ENCODE measurements at regions not wholly inside any gene's neighbourhood (a gene's known extent, or its start where the extent isn't known, plus 50 kb on each side); places are given as distances from the start of the nearest gene placed in this dataset.

DNA sequence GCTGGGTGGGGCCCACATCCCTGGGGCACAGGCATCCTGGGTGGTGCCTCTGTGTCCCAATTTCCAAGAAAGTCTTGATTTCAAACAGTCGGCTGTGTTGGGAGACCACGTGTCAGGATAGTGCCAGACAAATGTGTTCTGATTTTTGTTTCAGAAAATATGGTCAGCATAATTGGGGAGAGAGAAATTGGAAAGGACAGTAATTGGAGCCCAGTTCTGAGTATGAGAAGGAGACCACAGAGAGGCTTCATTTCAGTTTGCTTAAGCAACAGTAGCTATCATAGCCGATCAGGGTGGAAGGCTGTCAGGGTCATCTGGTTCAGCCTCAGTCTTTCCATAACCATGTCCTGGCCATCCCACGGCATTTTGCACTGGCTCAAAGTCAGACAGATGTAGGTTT, 220.7 kb downstream of the CDC5L start:
- ChIA-PET CTCF (no interaction called here), POLR2A (no interaction called here)
- H3K36me3 Mint-ChIP-seq: no peaks in the 10 kb centered on the region
- no peak for DNase-seq
- peaks cover 0 to 2% of the 10 kb centered on the region in 2 donors for H3K27me3 Mint-ChIP-seq
- Histone ChIP-seq H3K36me3 (ENCODE audit: insufficient read depth, low read length) (no peaks in the 10 kb centered on the region), H3K9me3 (ENCODE audit: low read length) (no peaks in the 10 kb centered on the region), H3K4me3 (ENCODE audit: low read length) (no peak overlapping the region), H3K27me3 (ENCODE audit: insufficient read depth, low read length, poor library complexity, severe bottlenecking) (no peaks in the 10 kb centered on the region), H3K4me1 (ENCODE audit: insufficient read depth, low read length) (no peaks in the 10 kb centered on the region), H3K27ac (ENCODE audit: low read depth, low read length) (no peak overlapping the region)
- H3K4me1 Mint-ChIP-seq: no peaks in the 10 kb centered on the region
- H3K4me3 Mint-ChIP-seq: no peak overlapping the region
- H3K27ac Mint-ChIP-seq: no peak overlapping the region
- no peaks in the 10 kb centered on the region for H3K9me3 Mint-ChIP-seq

DNA sequence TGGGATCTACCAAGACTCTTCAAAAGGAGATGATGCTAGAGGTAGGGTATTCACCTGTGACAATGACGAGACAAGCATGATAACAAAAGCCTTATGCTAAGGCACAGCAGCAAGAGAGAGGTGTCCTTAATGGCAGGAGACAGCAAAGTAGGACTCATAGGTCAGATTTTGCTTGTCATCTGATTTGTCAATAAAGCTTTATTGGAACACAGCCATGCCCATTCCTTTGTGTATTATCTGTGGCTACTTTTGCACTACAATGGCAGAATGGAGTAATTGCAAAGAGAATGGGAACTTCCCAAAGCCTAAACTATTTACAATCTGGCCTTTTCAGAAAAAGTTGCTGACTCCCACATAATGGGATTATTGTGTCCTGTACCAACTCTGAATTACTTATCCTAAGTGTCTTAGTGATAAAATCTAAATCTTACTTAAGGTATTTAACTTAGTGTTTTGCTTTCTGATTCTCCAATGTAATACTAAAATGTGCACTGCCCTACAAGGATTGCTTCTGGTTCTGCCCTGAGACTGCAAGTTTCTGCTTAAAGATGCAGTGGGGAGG, 221.6 kb downstream of the CDC5L start:
- no peak for DNase-seq
- POLR2A ChIA-PET: no interaction called here

DNA sequence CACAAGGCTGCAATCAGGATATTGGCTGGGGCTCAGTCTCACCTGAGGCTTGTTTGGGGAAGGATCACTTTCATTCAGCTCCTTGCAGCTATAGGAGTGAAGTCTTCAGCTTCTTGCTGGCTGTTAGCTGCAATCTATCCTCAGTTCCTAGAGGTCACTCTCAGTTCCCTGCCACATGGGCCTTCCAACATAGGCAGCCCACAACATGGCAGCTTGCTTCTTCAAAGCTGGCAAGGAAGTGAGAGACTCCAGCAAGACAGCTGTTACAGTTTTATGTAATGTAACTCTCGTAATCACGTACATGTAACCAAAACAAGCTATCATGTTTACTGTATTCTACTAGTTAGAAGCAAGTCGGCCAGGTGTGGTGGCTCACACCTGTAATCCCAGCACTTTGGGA, 226.9 kb downstream of the CDC5L start:
- H3K4me3 Mint-ChIP-seq: no peak overlapping the region
- POLR2A ChIA-PET: interaction anchor here (0.7 kb wide), 1 partner anchor 117 kb away, joined by 6 read pairs; no protein-coding TSS in a partner anchor

More for the DNA sequence above, 221.6 kb downstream of the CDC5L start:
- Mint-ChIP-seq H3K4me3 (no peak overlapping the region), H3K4me1 (no peaks in the 10 kb centered on the region), H3K27me3 (peaks cover 0 to 2% of the 10 kb centered on the region in 2 donors), H3K9me3 (no peaks in the 10 kb centered on the region), H3K36me3 (no peaks in the 10 kb centered on the region), H3K27ac (no peak overlapping the region)
- Histone ChIP-seq H3K27me3 (ENCODE audit: insufficient read depth, low read length, poor library complexity, severe bottlenecking) (no peaks in the 10 kb centered on the region), H3K9me3 (ENCODE audit: low read length) (no peaks in the 10 kb centered on the region), H3K4me3 (ENCODE audit: low read length) (no peak overlapping the region), H3K4me1 (ENCODE audit: insufficient read depth, low read length) (no peaks in the 10 kb centered on the region), H3K36me3 (ENCODE audit: insufficient read depth, low read length) (no peaks in the 10 kb centered on the region), H3K27ac (ENCODE audit: low read depth, low read length) (no peak overlapping the region)
- CTCF ChIA-PET: no interaction called here

DNA sequence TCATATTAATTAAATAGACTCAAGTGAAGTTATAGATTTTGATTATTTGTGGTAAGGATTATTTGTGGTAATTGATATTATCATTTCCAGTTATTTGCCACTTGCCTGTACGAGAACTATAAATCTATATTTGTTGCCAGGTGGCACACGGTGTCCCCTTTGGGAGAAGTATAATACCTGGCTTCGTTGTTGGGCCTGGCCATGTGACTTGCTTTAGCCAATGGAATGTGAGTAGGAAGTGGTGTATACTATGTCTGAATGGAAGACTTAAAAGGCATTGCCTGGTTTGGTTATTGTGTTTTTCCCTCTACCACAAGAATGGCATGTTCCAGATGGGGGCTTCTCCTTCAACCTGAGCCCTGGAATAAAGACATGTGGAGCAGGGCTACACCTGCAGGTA, 228.1 kb downstream of the CDC5L start:
- Histone ChIP-seq H3K27ac (ENCODE audit: low read depth, low read length) (no peak overlapping the region), H3K9me3 (ENCODE audit: low read length) (no peaks in the 10 kb centered on the region), H3K4me1 (ENCODE audit: insufficient read depth, low read length) (no peaks in the 10 kb centered on the region), H3K36me3 (ENCODE audit: insufficient read depth, low read length) (no peaks in the 10 kb centered on the region), H3K27me3 (ENCODE audit: insufficient read depth, low read length, poor library complexity, severe bottlenecking) (no peaks in the 10 kb centered on the region), H3K4me3 (ENCODE audit: low read length) (no peak overlapping the region)
- ChIA-PET POLR2A (no interaction called here), CTCF (no interaction called here)
- Mint-ChIP-seq H3K4me1 (no peaks in the 10 kb centered on the region), H3K27ac (no peak overlapping the region), H3K27me3 (peaks cover 5 to 10% of the 10 kb centered on the region in 2 donors), H3K4me3 (no peak overlapping the region), H3K36me3 (no peaks in the 10 kb centered on the region), H3K9me3 (no peaks in the 10 kb centered on the region)
- DNase-seq: no peak

More for the DNA sequence above, 226.9 kb downstream of the CDC5L start:
- Histone ChIP-seq H3K27me3 (ENCODE audit: insufficient read depth, low read length, poor library complexity, severe bottlenecking) (no peaks in the 10 kb centered on the region), H3K4me1 (ENCODE audit: insufficient read depth, low read length) (no peaks in the 10 kb centered on the region), H3K4me3 (ENCODE audit: low read length) (no peak overlapping the region), H3K36me3 (ENCODE audit: insufficient read depth, low read length) (no peaks in the 10 kb centered on the region), H3K27ac (ENCODE audit: low read depth, low read length) (no peak overlapping the region), H3K9me3 (ENCODE audit: low read length) (no peaks in the 10 kb centered on the region)
- no peak for DNase-seq
- H3K27me3 Mint-ChIP-seq: peaks cover 5 to 6% of the 10 kb centered on the region in 2 donors
- no peak overlapping the region for H3K27ac Mint-ChIP-seq
- CTCF ChIA-PET: interaction anchor here (1.3 kb wide), 1 partner anchor 41 kb away, joined by 4 read pairs; no protein-coding TSS in a partner anchor
- no peaks in the 10 kb centered on the region for H3K36me3 Mint-ChIP-seq
- H3K9me3 Mint-ChIP-seq: no peaks in the 10 kb centered on the region
- H3K4me1 Mint-ChIP-seq: no peaks in the 10 kb centered on the region

DNA sequence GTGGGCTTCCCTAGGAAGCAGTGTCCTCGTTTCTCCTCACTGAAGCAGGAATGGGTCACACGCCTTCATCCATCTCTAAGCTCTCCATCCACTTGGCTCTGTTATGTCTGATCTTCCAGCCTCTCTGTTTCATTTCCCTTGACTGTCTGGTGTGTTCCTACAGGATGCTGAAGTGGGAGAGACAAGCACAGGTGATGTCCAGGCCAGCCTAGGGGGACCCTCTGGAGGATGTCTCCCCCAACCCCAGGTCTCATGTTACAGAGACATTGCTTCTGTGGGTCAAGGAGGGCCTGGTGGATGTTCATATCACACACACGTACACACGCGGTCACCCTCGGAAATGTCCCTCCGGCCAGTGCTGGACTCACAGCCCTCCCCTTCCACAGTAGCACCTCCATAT, 229.9 kb downstream of the CDC5L start:
- Mint-ChIP-seq H3K4me1 (no peaks in the 10 kb centered on the region), H3K27me3 (peaks cover 6 to 13% of the 10 kb centered on the region in 2 donors), H3K36me3 (no peaks in the 10 kb centered on the region), H3K4me3 (no peak overlapping the region), H3K9me3 (no peaks in the 10 kb centered on the region), H3K27ac (no peak overlapping the region)
- DNase-seq: no peak
- Histone ChIP-seq H3K27me3 (ENCODE audit: insufficient read depth, low read length, poor library complexity, severe bottlenecking) (no peaks in the 10 kb centered on the region), H3K27ac (ENCODE audit: low read depth, low read length) (no peak overlapping the region), H3K36me3 (ENCODE audit: insufficient read depth, low read length) (no peaks in the 10 kb centered on the region), H3K4me3 (ENCODE audit: low read length) (no peak overlapping the region), H3K4me1 (ENCODE audit: insufficient read depth, low read length) (no peaks in the 10 kb centered on the region), H3K9me3 (ENCODE audit: low read length) (no peaks in the 10 kb centered on the region)
- ChIA-PET CTCF (no interaction called here), POLR2A (no interaction called here)

DNA sequence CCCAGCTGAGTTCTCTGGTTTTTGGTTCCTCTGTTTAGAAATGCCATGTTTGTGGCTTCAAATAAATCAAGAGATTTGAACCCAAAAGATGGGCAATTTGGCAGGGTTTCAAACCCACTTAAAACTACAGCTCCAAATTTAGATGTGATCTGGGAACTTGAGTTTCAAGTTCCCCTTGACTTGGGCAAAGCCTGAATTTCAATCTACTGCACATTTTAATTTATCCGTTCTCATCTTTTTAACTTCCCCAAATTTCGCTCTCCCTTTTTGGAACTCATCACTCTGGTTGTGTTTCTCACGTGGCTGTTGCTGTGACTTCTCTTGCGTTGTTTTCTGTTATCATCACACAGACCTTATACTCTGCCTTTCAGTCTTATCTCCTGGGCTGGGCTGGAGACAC, 230.9 kb downstream of the CDC5L start:
- Histone ChIP-seq H3K36me3 (ENCODE audit: insufficient read depth, low read length) (no peaks in the 10 kb centered on the region), H3K27me3 (ENCODE audit: insufficient read depth, low read length, poor library complexity, severe bottlenecking) (no peaks in the 10 kb centered on the region), H3K27ac (ENCODE audit: low read depth, low read length) (no peak overlapping the region), H3K9me3 (ENCODE audit: low read length) (no peaks in the 10 kb centered on the region), H3K4me1 (ENCODE audit: insufficient read depth, low read length) (no peaks in the 10 kb centered on the region), H3K4me3 (ENCODE audit: low read length) (no peak overlapping the region)
- ChIA-PET POLR2A (no interaction called here), CTCF (no interaction called here)
- DNase-seq: no peak
- Mint-ChIP-seq H3K4me3 (no peak overlapping the region), H3K27me3 (peaks cover 8 to 14% of the 10 kb centered on the region in 2 donors), H3K36me3 (no peaks in the 10 kb centered on the region), H3K9me3 (no peaks in the 10 kb centered on the region), H3K27ac (no peak overlapping the region), H3K4me1 (no peaks in the 10 kb centered on the region)

DNA sequence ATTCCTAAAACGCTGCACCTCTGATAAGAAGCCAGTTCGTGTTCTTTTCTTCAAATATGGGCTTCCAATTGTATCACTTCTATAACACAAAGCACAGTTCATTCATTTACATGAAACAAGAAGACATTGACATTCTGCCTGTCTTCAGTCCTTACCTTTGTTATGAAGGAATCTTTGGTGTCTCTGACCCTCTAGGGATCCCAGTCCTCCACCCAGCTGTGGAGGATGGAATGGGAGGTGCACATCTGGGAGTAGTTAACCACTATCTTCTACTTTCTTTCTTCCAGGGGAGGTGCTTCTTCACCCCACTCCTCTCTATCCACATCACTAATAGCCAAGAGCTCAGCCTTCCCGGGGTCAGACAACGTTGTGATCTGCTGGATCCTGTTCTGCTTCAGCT, 233.4 kb downstream of the CDC5L start:
- H3K4me1 Mint-ChIP-seq: no peaks in the 10 kb centered on the region
- no peaks in the 10 kb centered on the region for H3K9me3 Mint-ChIP-seq
- Histone ChIP-seq H3K27me3 (ENCODE audit: insufficient read depth, low read length, poor library complexity, severe bottlenecking) (no peaks in the 10 kb centered on the region), H3K4me1 (ENCODE audit: insufficient read depth, low read length) (no peaks in the 10 kb centered on the region), H3K9me3 (ENCODE audit: low read length) (no peaks in the 10 kb centered on the region), H3K36me3 (ENCODE audit: insufficient read depth, low read length) (no peaks in the 10 kb centered on the region), H3K27ac (ENCODE audit: low read depth, low read length) (no peak overlapping the region), H3K4me3 (ENCODE audit: low read length) (no peak overlapping the region)
- H3K36me3 Mint-ChIP-seq: no peaks in the 10 kb centered on the region
- H3K4me3 Mint-ChIP-seq: no peak overlapping the region
- peaks cover 8 to 20% of the 10 kb centered on the region in 2 donors for H3K27me3 Mint-ChIP-seq
- H3K27ac Mint-ChIP-seq: no peak overlapping the region
- ChIA-PET POLR2A (no interaction called here), CTCF (no interaction called here)
- no peak for DNase-seq

DNA sequence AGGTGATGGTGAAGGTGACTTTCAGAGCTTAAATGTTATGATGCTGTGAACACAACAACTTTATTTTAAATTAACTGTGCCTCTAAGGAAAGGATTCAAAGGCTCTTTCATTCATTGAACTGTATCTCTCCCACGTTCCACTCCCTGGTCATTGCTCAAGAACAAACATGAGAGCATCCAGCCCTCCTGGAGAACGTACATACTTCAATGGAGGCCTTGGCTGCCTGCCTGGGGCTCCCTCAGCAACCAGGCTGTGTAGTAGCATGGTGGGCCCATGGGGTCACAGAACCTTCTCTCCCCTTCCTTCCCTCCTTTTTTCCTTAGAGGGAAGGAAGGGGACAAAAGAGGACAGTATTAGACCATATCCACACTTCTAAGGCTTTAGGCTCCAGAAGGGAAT, 234.3 kb downstream of the CDC5L start:
- ChIA-PET CTCF (no interaction called here), POLR2A (no interaction called here)
- H3K36me3 ChIP-seq (ENCODE audit: insufficient read depth, low read length): no peaks in the 10 kb centered on the region
- H3K4me1 ChIP-seq (ENCODE audit: insufficient read depth, low read length): no peaks in the 10 kb centered on the region
- H3K4me1 Mint-ChIP-seq: no peaks in the 10 kb centered on the region
- no peak overlapping the region for H3K4me3 ChIP-seq (ENCODE audit: low read length)
- H3K9me3 ChIP-seq (ENCODE audit: low read length): no peaks in the 10 kb centered on the region
- DNase-seq: no peak
- no peaks in the 10 kb centered on the region for H3K27me3 ChIP-seq (ENCODE audit: insufficient read depth, low read length, poor library complexity, severe bottlenecking)
- H3K27ac Mint-ChIP-seq: no peak overlapping the region
- no peak overlapping the region for H3K27ac ChIP-seq (ENCODE audit: low read depth, low read length)
- no peak overlapping the region for H3K4me3 Mint-ChIP-seq
- peaks cover 7 to 20% of the 10 kb centered on the region in 2 donors for H3K27me3 Mint-ChIP-seq
- no peaks in the 10 kb centered on the region for H3K9me3 Mint-ChIP-seq
- no peaks in the 10 kb centered on the region for H3K36me3 Mint-ChIP-seq

DNA sequence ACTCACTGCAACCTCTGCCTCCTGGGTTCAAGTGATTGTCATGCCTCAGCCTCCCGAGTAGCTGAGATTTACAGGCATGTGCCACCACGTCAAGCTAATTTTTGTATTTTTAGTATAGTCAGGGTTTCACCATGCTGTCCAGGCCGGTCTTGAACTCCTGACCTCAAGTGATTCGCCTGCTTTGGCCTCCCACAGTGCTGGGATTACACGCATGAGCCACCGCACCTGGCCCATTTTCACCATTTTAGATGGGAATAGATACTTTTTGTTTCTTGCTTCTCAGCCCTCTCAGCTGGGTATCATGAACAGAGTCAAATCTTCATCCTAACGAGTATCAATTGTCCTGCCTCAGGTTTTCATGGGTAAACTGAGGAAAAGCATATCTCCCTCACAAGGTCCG, 235.0 kb downstream of the CDC5L start:
- H3K36me3 ChIP-seq (ENCODE audit: insufficient read depth, low read length): no peaks in the 10 kb centered on the region
- ChIA-PET POLR2A (no interaction called here), CTCF (no interaction called here)
- DNase-seq: no peak
- H3K9me3 ChIP-seq (ENCODE audit: low read length): no peaks in the 10 kb centered on the region
- H3K27ac Mint-ChIP-seq: no peak overlapping the region
- no peaks in the 10 kb centered on the region for H3K4me1 ChIP-seq (ENCODE audit: insufficient read depth, low read length)
- H3K4me3 ChIP-seq (ENCODE audit: low read length): no peak overlapping the region
- no peaks in the 10 kb centered on the region for H3K27me3 ChIP-seq (ENCODE audit: insufficient read depth, low read length, poor library complexity, severe bottlenecking)
- H3K4me1 Mint-ChIP-seq: no peaks in the 10 kb centered on the region
- H3K36me3 Mint-ChIP-seq: no peaks in the 10 kb centered on the region
- H3K27ac ChIP-seq (ENCODE audit: low read depth, low read length): no peak overlapping the region
- no peaks in the 10 kb centered on the region for H3K9me3 Mint-ChIP-seq
- peaks cover 6 to 20% of the 10 kb centered on the region in 2 donors for H3K27me3 Mint-ChIP-seq
- H3K4me3 Mint-ChIP-seq: no peak overlapping the region
